Panc1 (cell line): ENCODE measurements at regions not wholly inside any gene's neighbourhood (a gene's known extent, or its start where the extent isn't known, plus 50 kb on each side); places are given as distances from the start of the nearest gene placed in this dataset.

Experiments used
- CTCF ChIP-seq: fragments of 450-650 bp; IDR thresholded peaks from 2 replicates; pipeline ENCODE4 v1.5.1; 2017; ENCODE audit warnings: mild to moderate bottlenecking
- POLR2AphosphoS5 ChIP-seq: IDR thresholded peaks from 2 replicates; pipeline ENCODE4 v1.6.1; 2012; ENCODE audit warnings: mild to moderate bottlenecking, low read depth, low read length, moderate library complexity

GRCh38 chr21:25296252-25296651 lies 311.0 kb downstream of the MRPL39 start:
- no peak for TF ChIP-seq POLR2AphosphoS5
- no peak for TF ChIP-seq CTCF
